ENCODE measurements at regions not wholly inside any gene's neighbourhood (a gene's known extent, or its start where the extent isn't known, plus 50 kb on each side); places are given as distances from the start of the nearest gene placed in this dataset.

GRCh38 chr18:40642692-40643229 is 1312.3 kb upstream of the PIK3C3 start:
- DNase-seq (no peak), ATAC-seq (no peak)
- H3K4me3 ChIP-seq (ENCODE audit: low read length): no peak overlapping the region
- 68% methylated on average over 4 of the region's 4 CpGs for WGBS
- H3K27ac ChIP-seq (ENCODE audit: low read length): no peak overlapping the region
- H3K4me1 ChIP-seq (ENCODE audit: control insufficient read depth, insufficient read depth, low read length): no peaks in the 10 kb centered on the region
- H3K27me3 ChIP-seq (ENCODE audit: control insufficient read depth, insufficient read depth): no peaks in the 10 kb centered on the region
- intact Hi-C loops (cut with DNase I): no loop called here
- no peaks in the 10 kb centered on the region for H3K9me3 ChIP-seq (ENCODE audit: control insufficient read depth, low read length)

DNA sequence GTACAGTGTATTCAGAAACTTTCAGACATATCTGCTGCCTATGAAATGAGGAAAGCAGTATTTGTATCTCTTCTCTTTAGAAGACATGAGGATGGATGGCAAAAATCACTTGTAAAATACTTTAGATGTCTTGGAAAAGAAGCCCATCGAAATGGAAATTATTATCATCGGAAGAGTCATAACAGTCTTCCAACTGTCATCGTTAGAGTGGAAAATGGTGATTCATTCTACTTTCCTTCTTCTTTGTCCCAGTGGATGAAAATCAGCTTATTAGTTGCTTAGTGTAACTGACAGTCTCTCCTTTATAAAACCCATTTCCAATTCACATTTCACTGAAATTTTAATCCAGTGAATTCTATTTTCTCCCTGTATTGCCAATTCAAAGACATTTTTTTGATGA is 1323.7 kb upstream of the PIK3C3 start:
- no peak for DNase-seq
- ATAC-seq: no peak
- WGBS: 90% methylated on average over 3 of the region's 3 CpGs
- Histone ChIP-seq H3K27ac (ENCODE audit: low read length) (no peak overlapping the region), H3K4me3 (ENCODE audit: low read length) (no peak overlapping the region), H3K9me3 (ENCODE audit: control insufficient read depth, low read length) (no peaks in the 10 kb centered on the region), H3K4me1 (ENCODE audit: control insufficient read depth, insufficient read depth, low read length) (no peaks in the 10 kb centered on the region), H3K27me3 (ENCODE audit: control insufficient read depth, insufficient read depth) (no peaks in the 10 kb centered on the region)
- intact Hi-C loops (cut with DNase I): no loop called here

- Histone ChIP-seq H3K4me3 (ENCODE audit: low read length) (no peak overlapping the region), H3K4me1 (ENCODE audit: control insufficient read depth, insufficient read depth, low read length) (no peaks in the 10 kb centered on the region), H3K27ac (ENCODE audit: low read length) (no peak overlapping the region), H3K27me3 (ENCODE audit: control insufficient read depth, insufficient read depth) (no peaks in the 10 kb centered on the region), H3K9me3 (ENCODE audit: control insufficient read depth, low read length) (no peaks in the 10 kb centered on the region)
- ATAC-seq (no peak), DNase-seq (no peak)
- WGBS: 83% methylated on average over 1 of the region's 1 CpG
- intact Hi-C loops (cut with DNase I): no loop called here
These were observed 1324.5 kb upstream of the PIK3C3 start for GRCh38 chr18:40630496-40630895.

- intact Hi-C loops (cut with DNase I): no loop called here
- WGBS: 63% methylated on average over 4 of the region's 4 CpGs
- H3K9me3 ChIP-seq (ENCODE audit: control insufficient read depth, low read length): no peaks in the 10 kb centered on the region
These were observed 1330.1 kb upstream of the PIK3C3 start for GRCh38 chr18:40624959-40625358.

GRCh38 chr18:40613721-40614120 is 1341.3 kb upstream of the PIK3C3 start:
- ATAC-seq: no peak
- no peak overlapping the region for H3K4me3 ChIP-seq (ENCODE audit: low read length)
- no peaks in the 10 kb centered on the region for H3K9me3 ChIP-seq (ENCODE audit: control insufficient read depth, low read length)
- intact Hi-C loops (cut with DNase I): no loop called here
- H3K27ac ChIP-seq (ENCODE audit: low read length): no peak overlapping the region
- no peak for DNase-seq
- H3K27me3 ChIP-seq (ENCODE audit: control insufficient read depth, insufficient read depth): no peaks in the 10 kb centered on the region
- H3K4me1 ChIP-seq (ENCODE audit: control insufficient read depth, insufficient read depth, low read length): no peaks in the 10 kb centered on the region

More at GRCh38 chr18:40624959-40625358, 1330.1 kb upstream of the PIK3C3 start:
- DNase-seq (no peak), ATAC-seq (no peak)
- Histone ChIP-seq H3K27me3 (ENCODE audit: control insufficient read depth, insufficient read depth) (no peaks in the 10 kb centered on the region), H3K4me3 (ENCODE audit: low read length) (no peak overlapping the region), H3K27ac (ENCODE audit: low read length) (no peak overlapping the region), H3K4me1 (ENCODE audit: control insufficient read depth, insufficient read depth, low read length) (no peaks in the 10 kb centered on the region)

- WGBS: 67% methylated on average over 1 of the region's 1 CpG
- no peaks in the 10 kb centered on the region for H3K9me3 ChIP-seq (ENCODE audit: control insufficient read depth, low read length)
- H3K4me1 ChIP-seq (ENCODE audit: control insufficient read depth, insufficient read depth, low read length): no peaks in the 10 kb centered on the region
- H3K4me3 ChIP-seq (ENCODE audit: low read length): no peak overlapping the region
- DNase-seq (no peak), ATAC-seq (no peak)
- no peaks in the 10 kb centered on the region for H3K27me3 ChIP-seq (ENCODE audit: control insufficient read depth, insufficient read depth)
- H3K27ac ChIP-seq (ENCODE audit: low read length): no peak overlapping the region
- intact Hi-C loops (cut with DNase I): no loop called here
These were observed 1342.7 kb upstream of the PIK3C3 start for GRCh38 chr18:40612356-40612755.

DNA sequence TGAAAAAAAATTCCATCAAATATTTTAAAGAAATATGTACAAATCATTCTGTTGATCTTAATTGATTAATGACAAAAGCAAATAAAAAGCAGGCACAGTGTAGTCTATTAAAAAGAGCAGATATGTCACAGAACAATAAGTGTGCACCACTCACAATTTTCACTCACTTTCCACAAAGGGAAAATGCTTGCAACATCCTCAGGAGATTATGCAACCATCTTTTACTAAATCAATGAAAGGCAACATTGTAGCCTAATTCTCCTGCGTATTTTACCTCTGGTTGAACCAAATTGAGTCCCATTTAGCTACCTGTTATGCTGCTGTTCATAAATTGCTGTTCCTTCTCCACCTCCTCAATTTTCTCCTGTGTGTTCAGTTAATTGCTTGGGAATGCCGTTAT is 1346.8 kb upstream of the PIK3C3 start:
- DNase-seq (no peak), ATAC-seq (no peak)
- intact Hi-C loops (cut with DNase I): no loop called here
- H3K4me1 ChIP-seq (ENCODE audit: control insufficient read depth, insufficient read depth, low read length): no peaks in the 10 kb centered on the region
- no peaks in the 10 kb centered on the region for H3K27me3 ChIP-seq (ENCODE audit: control insufficient read depth, insufficient read depth)
- no peaks in the 10 kb centered on the region for H3K9me3 ChIP-seq (ENCODE audit: control insufficient read depth, low read length)
- H3K27ac ChIP-seq (ENCODE audit: low read length): no peak overlapping the region
- H3K4me3 ChIP-seq (ENCODE audit: low read length): no peak overlapping the region
- WGBS: 75% methylated on average over 2 of the region's 2 CpGs

DNA sequence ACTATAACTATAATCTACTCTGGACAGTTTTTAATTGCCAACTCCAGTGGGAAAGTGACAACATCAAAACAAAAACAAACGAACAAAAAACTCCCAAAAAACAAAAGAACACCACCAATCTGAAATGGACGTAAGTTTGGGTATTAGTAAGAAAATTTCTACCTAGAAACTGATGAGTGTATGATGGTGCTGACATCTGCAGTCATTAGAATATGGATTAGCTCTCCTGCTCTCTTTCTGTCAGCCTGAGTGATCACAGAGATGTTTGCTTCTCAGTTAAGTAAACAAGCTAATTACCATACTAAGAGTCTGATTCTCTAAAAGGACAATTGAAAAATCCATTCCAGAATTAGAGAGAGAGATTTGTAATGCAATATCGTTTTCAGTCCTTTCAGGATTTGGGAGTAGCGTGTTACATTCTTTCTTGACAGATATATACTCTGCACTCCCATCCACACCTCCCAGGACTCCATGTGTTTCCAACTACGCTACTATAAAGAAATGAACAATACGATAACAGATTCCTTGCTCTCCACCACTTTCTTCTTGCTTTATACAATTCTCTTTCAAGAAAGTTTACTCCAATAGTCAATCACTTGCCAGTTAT is 1347.4 kb upstream of the PIK3C3 start:
- DNase-seq (no peak), ATAC-seq (no peak)
- WGBS: 51% methylated on average over 6 of the region's 6 CpGs
- Histone ChIP-seq H3K9me3 (ENCODE audit: control insufficient read depth, low read length) (no peaks in the 10 kb centered on the region), H3K27me3 (ENCODE audit: control insufficient read depth, insufficient read depth) (no peaks in the 10 kb centered on the region), H3K4me1 (ENCODE audit: control insufficient read depth, insufficient read depth, low read length) (no peaks in the 10 kb centered on the region), H3K4me3 (ENCODE audit: low read length) (no peak overlapping the region), H3K27ac (ENCODE audit: low read length) (no peak overlapping the region)
- intact Hi-C loops (cut with DNase I): no loop called here

DNA sequence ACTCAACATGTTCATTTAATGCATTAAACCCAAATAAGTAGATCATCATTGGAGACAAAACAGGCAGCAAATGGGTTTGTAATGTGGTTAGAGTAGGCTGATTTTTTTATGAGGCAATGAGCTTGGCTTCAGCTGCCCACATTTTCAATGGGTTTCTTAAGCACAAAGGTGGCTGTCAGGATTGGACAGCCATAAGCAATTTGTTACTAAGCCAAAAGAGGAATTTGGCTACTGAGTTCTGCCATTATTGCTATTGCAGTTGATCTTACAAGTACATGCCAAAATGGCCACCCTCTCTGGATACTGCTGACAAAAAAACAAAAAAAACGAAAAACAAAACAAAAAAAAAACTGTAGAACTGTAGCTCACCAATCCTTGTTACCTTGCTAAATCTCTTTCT is 1348.0 kb upstream of the PIK3C3 start:
- 51% methylated on average over 1 of the region's 1 CpG for WGBS
- Histone ChIP-seq H3K4me3 (ENCODE audit: low read length) (no peak overlapping the region), H3K4me1 (ENCODE audit: control insufficient read depth, insufficient read depth, low read length) (no peaks in the 10 kb centered on the region), H3K27ac (ENCODE audit: low read length) (no peak overlapping the region), H3K27me3 (ENCODE audit: control insufficient read depth, insufficient read depth) (no peaks in the 10 kb centered on the region), H3K9me3 (ENCODE audit: control insufficient read depth, low read length) (no peaks in the 10 kb centered on the region)
- intact Hi-C loops (cut with DNase I): no loop called here
- DNase-seq: no peak
- no peak for ATAC-seq

GRCh38 chr18:40583671-40584070 is 1371.4 kb upstream of the PIK3C3 start:
- DNase-seq: peak in 1 of 3 donors; percentile 40
- no peak overlapping the region for H3K4me3 ChIP-seq (ENCODE audit: low read length)
- H3K9me3 ChIP-seq (ENCODE audit: control insufficient read depth, low read length): no peaks in the 10 kb centered on the region
- H3K27me3 ChIP-seq (ENCODE audit: control insufficient read depth, insufficient read depth): no peaks in the 10 kb centered on the region
- no peak for ATAC-seq
- no peaks in the 10 kb centered on the region for H3K4me1 ChIP-seq (ENCODE audit: control insufficient read depth, insufficient read depth, low read length)
- WGBS: 89% methylated on average over 12 of the region's 12 CpGs
- intact Hi-C loops (cut with DNase I): no loop called here
- no peak overlapping the region for H3K27ac ChIP-seq (ENCODE audit: low read length)

- H3K4me1 ChIP-seq (ENCODE audit: control insufficient read depth, insufficient read depth, low read length): no peaks in the 10 kb centered on the region
- H3K9me3 ChIP-seq (ENCODE audit: control insufficient read depth, low read length): no peaks in the 10 kb centered on the region
- no peak overlapping the region for H3K4me3 ChIP-seq (ENCODE audit: low read length)
- 97% methylated on average over 1 of the region's 1 CpG for WGBS
- H3K27ac ChIP-seq (ENCODE audit: low read length): no peak overlapping the region
- ATAC-seq (no peak), DNase-seq (no peak)
- intact Hi-C loops (cut with DNase I): no loop called here
- H3K27me3 ChIP-seq (ENCODE audit: control insufficient read depth, insufficient read depth): no peaks in the 10 kb centered on the region
These were observed 1372.9 kb upstream of the PIK3C3 start for GRCh38 chr18:40582105-40582504.

DNA sequence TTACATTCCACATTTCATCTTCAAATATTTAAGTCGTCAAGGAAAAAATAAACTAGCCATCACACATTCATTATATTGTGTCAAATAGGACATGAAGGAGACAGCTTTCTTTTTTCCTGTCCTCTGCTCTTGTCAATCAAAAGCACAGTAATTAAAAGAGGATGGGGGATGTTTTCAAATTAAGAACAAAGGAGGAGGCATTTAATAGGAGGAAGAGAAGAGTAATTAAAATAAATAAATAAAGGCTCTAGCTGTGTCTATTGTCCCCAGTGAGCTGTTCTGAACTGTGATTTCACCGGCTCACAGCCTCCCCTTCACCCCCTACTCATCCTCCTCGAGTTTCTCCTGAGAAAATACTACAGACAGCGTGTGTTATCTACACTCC is 1377.1 kb upstream of the PIK3C3 start:
- Histone ChIP-seq H3K4me1 (ENCODE audit: control insufficient read depth, insufficient read depth, low read length) (no peaks in the 10 kb centered on the region), H3K4me3 (ENCODE audit: low read length) (no peak overlapping the region), H3K27ac (ENCODE audit: low read length) (no peak overlapping the region), H3K27me3 (ENCODE audit: control insufficient read depth, insufficient read depth) (no peaks in the 10 kb centered on the region), H3K9me3 (ENCODE audit: control insufficient read depth, low read length) (no peaks in the 10 kb centered on the region)
- DNase-seq (no peak), ATAC-seq (no peak)
- intact Hi-C loops (cut with DNase I): no loop called here
- 45% methylated on average over 4 of the region's 4 CpGs for WGBS
